DMS53 treated with DMSO at 0.1 percent for 48 hours (cell line): ENCODE measurements at regions not wholly inside any gene's neighbourhood (a gene's known extent, or its start where the extent isn't known, plus 50 kb on each side); places are given as distances from the start of the nearest gene placed in this dataset.
"Not testable (repeated sequence)": the region's sequence is repeated elsewhere in the genome, so short reads cannot be mapped to it uniquely, and the experiment has no call there.

Experiments used
- DNase-seq: peaks from one replicate; lab custom pipeline; 2025; ENCODE audit not compliant: unreplicated experiment; lab: John Stamatoyannopoulos, UW

- DNase-seq: no peak
These were observed 128.8 kb upstream of the OR4E1 start for GRCh38 chr14:21802441-21802840.

- peak; percentile 1 for DNase-seq
These were observed 123.3 kb upstream of the OR4E1 start for GRCh38 chr14:21796916-21797315.

- DNase-seq: no peak
These were observed 121.8 kb upstream of the OR4E1 start for GRCh38 chr14:21795456-21795855.

GRCh38 chr14:21791749-21792148, 118.1 kb upstream of the OR4E1 start:
- no peak for DNase-seq

GRCh38 chr14:21788687-21789086, 115.1 kb upstream of the OR4E1 start:
- DNase-seq: not testable (repeated sequence)

GRCh38 chr14:21787242-21787641, 113.6 kb upstream of the OR4E1 start:
- DNase-seq: not testable (repeated sequence)

- DNase-seq: no peak
These were observed 107.9 kb upstream of the OR4E1 start for GRCh38 chr14:21781543-21781942.

GRCh38 chr14:21780429-21781084, 106.9 kb upstream of the OR4E1 start:
- DNase-seq: no peak

- DNase-seq: peak; percentile 68
These were observed 98.1 kb upstream of the OR4E1 start for GRCh38 chr14:21771671-21772070.

GRCh38 chr14:21768875-21769257, 95.2 kb upstream of the OR4E1 start:
- no peak for DNase-seq

- DNase-seq: peak; percentile 56
These were observed 94.7 kb upstream of the OR4E1 start for GRCh38 chr14:21768116-21768874.

GRCh38 chr14:21760360-21760759, 86.7 kb upstream of the OR4E1 start:
- DNase-seq: not testable (repeated sequence)

GRCh38 chr14:21749306-21749868, 75.8 kb upstream of the OR4E1 start:
- DNase-seq: no peak

- peak; percentile 3 for DNase-seq
These were observed 75.3 kb upstream of the OR4E1 start for GRCh38 chr14:21748869-21749303.

GRCh38 chr14:21735639-21736307, 62.2 kb upstream of the OR4E1 start:
- DNase-seq: no peak

- DNase-seq: no peak
These were observed 61.6 kb upstream of the OR4E1 start for GRCh38 chr14:21735200-21735599.

- no peak for DNase-seq
These were observed 60.9 kb upstream of the OR4E1 start for GRCh38 chr14:21734457-21735074.

GRCh38 chr14:21729703-21730233, 56.1 kb upstream of the OR4E1 start:
- no peak for DNase-seq

- no peak for DNase-seq
These were observed 51.6 kb upstream of the OR4E1 start for GRCh38 chr14:21725250-21725649.

GRCh38 chr14:21724090-21724973, 50.7 kb upstream of the OR4E1 start:
- no peak for DNase-seq
